ENCODE measurements at regions not wholly inside any gene's neighbourhood (a gene's known extent, or its start where the extent isn't known, plus 50 kb on each side); places are given as distances from the start of the nearest gene placed in this dataset.

GRCh38 chr6:8983202-8983688 is 547.9 kb upstream of the SLC35B3 start:
- Mint-ChIP-seq H3K27ac (no peak overlapping the region), H3K27me3 (peaks cover 3% of the 10 kb centered on the region), H3K9me3 (no peaks in the 10 kb centered on the region), H3K4me1 (ENCODE audit: low read depth) (no peaks in the 10 kb centered on the region), H3K4me3 (no peak overlapping the region), H3K36me3 (no peaks in the 10 kb centered on the region)
- ChIA-PET POLR2A (no interaction called here), CTCF (interaction anchor here (0.6 to 2.8 kb wide), 9 partner anchors 9 to 1451 kb away, joined by 3 to 16 read pairs (median 4); no protein-coding TSS in a partner anchor)
- intact Hi-C loops (cut with micrococcal nuclease), result loop anchor here (2.0 kb wide), 2 partner anchors 430 to 558 kb away; no protein-coding TSS in a partner anchor
- DNase-seq, result peak; percentile 68

- POLR2A ChIA-PET, result no interaction called here
- Mint-ChIP-seq H3K4me1 (ENCODE audit: low read depth) (no peaks in the 10 kb centered on the region), H3K9me3 (no peaks in the 10 kb centered on the region), H3K27ac (no peak overlapping the region), H3K36me3 (no peaks in the 10 kb centered on the region), H3K27me3 (peaks cover 3% of the 10 kb centered on the region), H3K4me3 (no peak overlapping the region)
- intact Hi-C loops (cut with micrococcal nuclease), result loop anchor here (2.0 kb wide), 2 partner anchors 430 to 558 kb away; no protein-coding TSS in a partner anchor
- CTCF ChIA-PET, result interaction anchor here (1.1 to 2.8 kb wide), 7 partner anchors 9 to 1452 kb away, joined by 3 to 16 read pairs (median 5); no protein-coding TSS in a partner anchor
- DNase-seq, result no peak
Measured at GRCh38 chr6:8982668-8983067, 547.3 kb upstream of the SLC35B3 start.

- no peak overlapping the region for H3K4me3 Mint-ChIP-seq
- DNase-seq, result no peak
- POLR2A ChIA-PET, result no interaction called here
- peaks cover 8% of the 10 kb centered on the region for H3K9me3 Mint-ChIP-seq
- no peak overlapping the region for H3K27ac Mint-ChIP-seq
- H3K27me3 Mint-ChIP-seq, result peaks cover 1% of the 10 kb centered on the region
- H3K4me1 Mint-ChIP-seq (ENCODE audit: low read depth), result no peaks in the 10 kb centered on the region
- CTCF ChIA-PET, result interaction anchor here (0.6 to 2.4 kb wide), 2 partner anchors 9 to 28 kb away, joined by 3 to 13 read pairs; no protein-coding TSS in a partner anchor
- no peaks in the 10 kb centered on the region for H3K36me3 Mint-ChIP-seq
- intact Hi-C loops (cut with micrococcal nuclease), result no loop called here
Measured at GRCh38 chr6:8973395-8973794, 538.0 kb upstream of the SLC35B3 start.

GRCh38 chr6:8969747-8970146 is 534.4 kb upstream of the SLC35B3 start:
- Mint-ChIP-seq H3K27me3 (peaks cover 1% of the 10 kb centered on the region), H3K27ac (no peak overlapping the region), H3K4me1 (ENCODE audit: low read depth) (no peaks in the 10 kb centered on the region), H3K36me3 (no peaks in the 10 kb centered on the region), H3K4me3 (no peak overlapping the region), H3K9me3 (peaks cover 8% of the 10 kb centered on the region)
- intact Hi-C loops (cut with micrococcal nuclease), result no loop called here
- CTCF ChIA-PET, result no interaction called here
- POLR2A ChIA-PET, result no interaction called here
- DNase-seq, result no peak

- POLR2A ChIA-PET, result no interaction called here
Measured at GRCh38 chr6:8958894-8959511, 523.7 kb upstream of the SLC35B3 start.

GRCh38 chr6:8953310-8953709 is 518.0 kb upstream of the SLC35B3 start:
- CTCF ChIA-PET, result no interaction called here
- H3K9me3 Mint-ChIP-seq, result no peaks in the 10 kb centered on the region

More at GRCh38 chr6:8958894-8959511, 523.7 kb upstream of the SLC35B3 start:
- H3K9me3 Mint-ChIP-seq, result no peaks in the 10 kb centered on the region
- H3K4me1 Mint-ChIP-seq (ENCODE audit: low read depth), result no peaks in the 10 kb centered on the region
- no peak overlapping the region for H3K27ac Mint-ChIP-seq
- no peaks in the 10 kb centered on the region for H3K27me3 Mint-ChIP-seq
- CTCF ChIA-PET, result no interaction called here
- intact Hi-C loops (cut with micrococcal nuclease), result no loop called here
- no peak overlapping the region for H3K4me3 Mint-ChIP-seq
- no peaks in the 10 kb centered on the region for H3K36me3 Mint-ChIP-seq
- DNase-seq, result no peak

GRCh38 chr6:8948733-8949132 is 513.4 kb upstream of the SLC35B3 start:
- ChIA-PET CTCF (no interaction called here), POLR2A (no interaction called here)
- Mint-ChIP-seq H3K27me3 (no peaks in the 10 kb centered on the region), H3K9me3 (no peaks in the 10 kb centered on the region), H3K36me3 (no peaks in the 10 kb centered on the region), H3K4me3 (no peak overlapping the region), H3K27ac (no peak overlapping the region), H3K4me1 (ENCODE audit: low read depth) (no peaks in the 10 kb centered on the region)
- DNase-seq, result no peak
- intact Hi-C loops (cut with micrococcal nuclease), result no loop called here

More at GRCh38 chr6:8953310-8953709, 518.0 kb upstream of the SLC35B3 start:
- Mint-ChIP-seq H3K27ac (no peak overlapping the region), H3K4me3 (no peak overlapping the region), H3K27me3 (no peaks in the 10 kb centered on the region), H3K4me1 (ENCODE audit: low read depth) (no peaks in the 10 kb centered on the region), H3K36me3 (no peaks in the 10 kb centered on the region)
- intact Hi-C loops (cut with micrococcal nuclease), result no loop called here
- POLR2A ChIA-PET, result no interaction called here
- DNase-seq, result no peak

- H3K36me3 Mint-ChIP-seq, result no peaks in the 10 kb centered on the region
- ChIA-PET CTCF (no interaction called here), POLR2A (no interaction called here)
- H3K4me3 Mint-ChIP-seq, result no peak overlapping the region
- intact Hi-C loops (cut with micrococcal nuclease), result no loop called here
- H3K27me3 Mint-ChIP-seq, result no peaks in the 10 kb centered on the region
- H3K4me1 Mint-ChIP-seq (ENCODE audit: low read depth), result no peaks in the 10 kb centered on the region
- H3K9me3 Mint-ChIP-seq, result no peaks in the 10 kb centered on the region
- no peak for DNase-seq
- no peak overlapping the region for H3K27ac Mint-ChIP-seq
Measured at GRCh38 chr6:8947900-8948299, 512.6 kb upstream of the SLC35B3 start.

- Mint-ChIP-seq H3K4me3 (no peak overlapping the region), H3K36me3 (no peaks in the 10 kb centered on the region), H3K27ac (no peak overlapping the region), H3K9me3 (no peaks in the 10 kb centered on the region), H3K27me3 (no peaks in the 10 kb centered on the region), H3K4me1 (ENCODE audit: low read depth) (no peaks in the 10 kb centered on the region)
- intact Hi-C loops (cut with micrococcal nuclease), result no loop called here
- ChIA-PET POLR2A (no interaction called here), CTCF (no interaction called here)
- DNase-seq, result no peak
Measured at GRCh38 chr6:8944548-8944947, 509.2 kb upstream of the SLC35B3 start.

- no peaks in the 10 kb centered on the region for H3K36me3 Mint-ChIP-seq
- H3K27ac Mint-ChIP-seq, result no peak overlapping the region
- intact Hi-C loops (cut with micrococcal nuclease), result no loop called here
- POLR2A ChIA-PET, result no interaction called here
- no peak for DNase-seq
- H3K9me3 Mint-ChIP-seq, result no peaks in the 10 kb centered on the region
- CTCF ChIA-PET, result no interaction called here
- H3K4me1 Mint-ChIP-seq (ENCODE audit: low read depth), result no peaks in the 10 kb centered on the region
- no peak overlapping the region for H3K4me3 Mint-ChIP-seq
- no peaks in the 10 kb centered on the region for H3K27me3 Mint-ChIP-seq
Measured at GRCh38 chr6:8943073-8943472, 507.7 kb upstream of the SLC35B3 start.

- intact Hi-C loops (cut with micrococcal nuclease), result no loop called here
- Mint-ChIP-seq H3K9me3 (no peaks in the 10 kb centered on the region), H3K27ac (no peak overlapping the region), H3K4me3 (no peak overlapping the region), H3K4me1 (ENCODE audit: low read depth) (no peaks in the 10 kb centered on the region), H3K27me3 (no peaks in the 10 kb centered on the region), H3K36me3 (no peaks in the 10 kb centered on the region)
- POLR2A ChIA-PET, result no interaction called here
- DNase-seq, result no peak
- CTCF ChIA-PET, result no interaction called here
Measured at GRCh38 chr6:8941577-8941976, 506.2 kb upstream of the SLC35B3 start.

GRCh38 chr6:8940356-8940755 is 505.0 kb upstream of the SLC35B3 start:
- Mint-ChIP-seq H3K27ac (no peak overlapping the region), H3K27me3 (no peaks in the 10 kb centered on the region), H3K4me1 (ENCODE audit: low read depth) (no peaks in the 10 kb centered on the region), H3K4me3 (no peak overlapping the region), H3K36me3 (no peaks in the 10 kb centered on the region), H3K9me3 (no peaks in the 10 kb centered on the region)
- ChIA-PET POLR2A (no interaction called here), CTCF (no interaction called here)
- no peak for DNase-seq
- intact Hi-C loops (cut with micrococcal nuclease), result no loop called here

- intact Hi-C loops (cut with micrococcal nuclease), result no loop called here
- POLR2A ChIA-PET, result no interaction called here
- Mint-ChIP-seq H3K36me3 (no peaks in the 10 kb centered on the region), H3K4me1 (ENCODE audit: low read depth) (no peaks in the 10 kb centered on the region), H3K4me3 (no peak overlapping the region), H3K27me3 (no peaks in the 10 kb centered on the region), H3K27ac (no peak overlapping the region), H3K9me3 (no peaks in the 10 kb centered on the region)
- DNase-seq, result no peak
- CTCF ChIA-PET, result no interaction called here
Measured at GRCh38 chr6:8939615-8940014, 504.3 kb upstream of the SLC35B3 start.

Measured in activated CD4-positive, alpha-beta memory T cell treated with anti-CD3 and anti-CD28 coated beads for 36 hours (primary cell).